K562 (cell line): ENCODE measurements at regions not wholly inside any gene's neighbourhood (a gene's known extent, or its start where the extent isn't known, plus 50 kb on each side); places are given as distances from the start of the nearest gene placed in this dataset.

Source experiments
- ATAC-seq: fragments of 200-7000 bp; cut with Tn5 transposase; 3 replicates; pipeline ENCODE4 v1.9.1; 2020; ENCODE audit warnings: moderate library complexity
- BruUV-seq: library from RNA; stranded (reverse); fragments of 400-500 nt; replicated peaks from 2 replicates; lab custom pipeline; 2021; lab: Mats Ljungman, UMichigan
- CTCF ChIA-PET: fragments of 300-600 bp; formaldehyde crosslinking; extraction: SDS; loops from one replicate; lab custom pipeline; 2021; ENCODE audit warnings: low intra/inter-chr PET ratio; lab: Yijun Ruan, JAX
- POLR2A ChIA-PET: fragments of 300-600, 350-650 bp; sonication (Branson Sonifier 250); formaldehyde crosslinking; extraction: SDS; loops from one replicate; lab custom pipeline; 2021; ENCODE audit warnings: antibody characterized with exemption, inconsistent platforms; lab: Yijun Ruan, JAX
- DNase-seq, 4 experiments: peaks; one replicate each; pipeline versions ENCODE4 v3.0.0 to v3.0.0-alpha.2; 2011 to 2018; ENCODE audit warnings: low spot score in 3 of 4, mixed read lengths in 3 of 4; ENCODE audit errors: extremely low read depth in 1 of 4
- FAIRE-seq: peaks from 2 replicates; lab custom pipeline; 2011; peaks lifted over from hg19 to GRCh38; lab: Jason Lieb, UNC
- H2AFZ ChIP-seq: 2 replicates; pipeline ENCODE4 v1.6.0; 2011; ENCODE audit warnings: low read depth, low read length, control low read depth, inconsistent platforms
- H3K27ac ChIP-seq: fragments of 200-600 bp; 3 replicates; pipeline ENCODE4 v1.8.0; 2011; ENCODE audit warnings: low read depth, mild to moderate bottlenecking, control low read depth, inconsistent platforms, low read length, moderate library complexity, mixed read lengths; ENCODE audit errors: extremely low read depth
- H3K27me3 ChIP-seq, 2 experiments: fragments of 300-600 bp in 1 of 2; 2 replicates in 1 of 2; 3 replicates in 1 of 2; pipeline versions ENCODE4 v1.6.0 to v1.8.0; 2011; ENCODE audit warnings: inconsistent platforms in 2 of 2, low read length in 2 of 2, mild to moderate bottlenecking in 1 of 2, mixed read lengths in 1 of 2, moderate library complexity in 1 of 2; ENCODE audit not compliant: control insufficient read depth in 2 of 2, insufficient read depth in 2 of 2
- H3K36me3 ChIP-seq: fragments of 300-600 bp; 3 replicates; pipeline ENCODE4 v1.8.0; 2011; ENCODE audit warnings: mild to moderate bottlenecking, low read length, inconsistent platforms; ENCODE audit not compliant: control insufficient read depth, insufficient read depth
- H3K4me1 ChIP-seq, 2 experiments: fragments of 200-600 bp in 1 of 2; replicated peaks in 1 of 2; 2 replicates in 1 of 2; 3 replicates in 1 of 2; pipeline versions ENCODE4 v1.5.1 to v1.8.0; 2011; ENCODE audit warnings: inconsistent platforms in 2 of 2, low read length in 2 of 2, mild to moderate bottlenecking in 1 of 2, mixed read lengths in 1 of 2, moderate library complexity in 1 of 2; ENCODE audit not compliant: control insufficient read depth in 2 of 2, insufficient read depth in 2 of 2
- H3K4me2 ChIP-seq: 2 replicates; pipeline ENCODE4 v1.6.1; 2011; ENCODE audit warnings: low read length, control low read depth, inconsistent platforms, mixed read lengths; ENCODE audit not compliant: insufficient read depth
- H3K4me3 ChIP-seq: fragments of 200-600 bp; sonication (generic), shearing (Covaris generic); 2 replicates; pipeline ENCODE4 v1.5.1; 2016; ENCODE audit warnings: control low read depth, inconsistent platforms
- H3K79me2 ChIP-seq: fragments of 200-600 bp; 3 replicates; pipeline ENCODE4 v1.8.0; 2011; ENCODE audit warnings: low read length, inconsistent platforms; ENCODE audit not compliant: control insufficient read depth, insufficient read depth
- H3K9ac ChIP-seq, 2 experiments: 2 replicates each; pipeline versions ENCODE4 v1.6.0 to v1.6.1; 2011; ENCODE audit warnings: low read depth in 2 of 2, low read length in 2 of 2, control low read depth in 1 of 2, inconsistent platforms in 1 of 2, mild to moderate bottlenecking in 1 of 2, mixed read lengths in 1 of 2; ENCODE audit not compliant: insufficient read depth in 1 of 2
- H3K9me1 ChIP-seq: one replicate; pipeline ENCODE4 v1.6.0; 2011; ENCODE audit warnings: inconsistent platforms, mild to moderate bottlenecking, low read length, moderate library complexity; ENCODE audit not compliant: control insufficient read depth, insufficient read depth
- H3K9me3 ChIP-seq: replicated peaks from 2 replicates; pipeline ENCODE4 v1.5.1; 2011; ENCODE audit warnings: low read depth, low read length, inconsistent platforms; ENCODE audit not compliant: control insufficient read depth, insufficient read depth
- H4K20me1 ChIP-seq: replicated peaks from 2 replicates; pipeline ENCODE4 v1.6.1; 2011; ENCODE audit warnings: low read length, inconsistent platforms, mixed read lengths; ENCODE audit not compliant: control insufficient read depth, insufficient read depth
- ARID2 ChIP-seq: fragments of 450-650 bp; IDR thresholded peaks from 2 replicates; pipeline ENCODE4 v1.6.1; 2017; ENCODE audit warnings: antibody characterized with exemption, mild to moderate bottlenecking
- BMI1 ChIP-seq: fragments of 150-350 bp; IDR thresholded peaks from 2 replicates; pipeline ENCODE4 v1.6.1; 2014; ENCODE audit warnings: low read length
- EGR1 ChIP-seq: fragments of 450-650 bp; conservative IDR thresholded peaks from 2 replicates; pipeline ENCODE4 v1.6.1; 2017; ENCODE audit warnings: mild to moderate bottlenecking
- ELK3 ChIP-seq: fragments of 450-650 bp; formaldehyde crosslinking; IDR thresholded peaks from 2 replicates; pipeline ENCODE4 v1.4.0; 2020; ENCODE audit warnings: mild to moderate bottlenecking
- ESRRA ChIP-seq: fragments of 450-650 bp; IDR thresholded peaks from 2 replicates; pipeline ENCODE4 v1.6.1; 2014; ENCODE audit warnings: low read depth, mild to moderate bottlenecking, moderate library complexity, borderline replicate concordance
- FOXA1 ChIP-seq: fragments of 450-650 bp; IDR thresholded peaks from 2 replicates; pipeline ENCODE4 v1.6.1; 2016; ENCODE audit warnings: mild to moderate bottlenecking, borderline replicate concordance
- FOXO4 ChIP-seq: fragments of 450-650 bp; formaldehyde crosslinking; IDR thresholded peaks from 2 replicates; pipeline ENCODE4 v1.4.0; 2020; ENCODE audit warnings: mild to moderate bottlenecking, moderate library complexity
- GABPB2 ChIP-seq: fragments of 250-450 bp; sonication (Bioruptor Pico); conservative IDR thresholded peaks from 2 replicates; pipeline ENCODE4 v1.5.1; 2021; ENCODE audit warnings: mild to moderate bottlenecking
- MXI1 ChIP-seq: IDR thresholded peaks from 2 replicates; pipeline ENCODE4 v1.6.1; 2011; ENCODE audit warnings: low read depth, mild to moderate bottlenecking, improper control_type of control experiment, low read length
- NCOA6 ChIP-seq: fragments of 450-650 bp; IDR thresholded peaks from 2 replicates; pipeline ENCODE4 v1.6.1; 2017; ENCODE audit warnings: mild to moderate bottlenecking
- NFIC ChIP-seq: fragments of 450-650 bp; IDR thresholded peaks from 2 replicates; pipeline ENCODE4 v1.6.1; 2017; ENCODE audit warnings: mild to moderate bottlenecking, inconsistent platforms
- PHTF2 ChIP-seq: fragments of 250-450 bp; sonication (Bioruptor Pico); IDR thresholded peaks from 2 replicates; pipeline ENCODE4 v1.5.0; 2021; ENCODE audit warnings: mild to moderate bottlenecking
- RBM14 ChIP-seq: fragments of 200-400 bp; formaldehyde crosslinking; IDR thresholded peaks from 2 replicates; pipeline ENCODE4 v1.6.1; 2018; ENCODE audit warnings: low read depth, mild to moderate bottlenecking, low read length, moderate library complexity, borderline replicate concordance; ENCODE audit not compliant: insufficient read depth
- RUNX1 ChIP-seq: sonication (generic); IDR thresholded peaks from 2 replicates; pipeline ENCODE4 v1.6.1; 2016; ENCODE audit warnings: antibody characterized with exemption, low read depth
- TARDBP ChIP-seq: fragments of 450-650 bp; IDR thresholded peaks from 2 replicates; pipeline ENCODE4 v1.6.1; 2016
- ZBTB34 ChIP-seq: fragments of 250-450 bp; sonication (Bioruptor Pico); IDR thresholded peaks from 2 replicates; pipeline ENCODE4 v1.8.0; 2021; ENCODE audit warnings: mild to moderate bottlenecking, moderate library complexity
- ZNF584 ChIP-seq: fragments of 200-800 bp; sonication (Bioruptor generic); IDR thresholded peaks from 2 replicates; pipeline ENCODE4 v1.6.1; 2016; ENCODE audit warnings: low read depth, mild to moderate bottlenecking, missing genetic modification characterization, missing compliant biosample characterization
- WGBS: fragments of 100-300 bp; shearing (Covaris generic); methylation state at CpG from one replicate; pipeline ENCODE4 v1.1.6; 2016; ENCODE audit warnings: low coverage, mixed read lengths; ENCODE audit not compliant: insufficient coverage; ENCODE audit errors: missing lambda C conversion rate; 5-methylcytosine and 5-hydroxymethylcytosine counted together
- in situ Hi-C: fragments of 300-500 bp; cut with MboI; formaldehyde crosslinking; loops from 4 replicates; pipeline ENCODE4 v1.15.0; 2018; ENCODE audit warnings: inconsistent platforms, mixed read lengths
- intact Hi-C: fragments of 100-400 bp; cut with micrococcal nuclease; formaldehyde crosslinking; loops from 2 replicates; pipeline ENCODE4 v1.14.2; 2022

- POLR2A ChIA-PET = interaction anchor here (0.5 to 2.0 kb wide), 16 partner anchors 11 to 215 kb away, joined by 3 to 12 read pairs (median 4); no protein-coding TSS in a partner anchor
- BruUV-seq = no TSS peak
- FAIRE-seq (peak; percentile 40), ATAC-seq (peak; percentile 89), DNase-seq (peak; percentile 61 to 91 (median 64))
- H3K9ac ChIP-seq = peak overlapping the region; percentile 42 to 82; a peak in 3 of 4 replicates
- no peaks in the 10 kb centered on the region for H3K9me3 ChIP-seq
- H3K4me1 ChIP-seq = peaks cover 27 to 36% of the 10 kb centered on the region in 2 experiments
- WGBS = 38% methylated on average over 19 of the region's 19 CpGs
- intact Hi-C loops = loop anchor here (1.0 to 2.0 kb wide), 5 partner anchors 18 to 246 kb away; no protein-coding TSS in a partner anchor
- H3K4me2 ChIP-seq = peak overlapping the region; percentile 57
- H3K27me3 ChIP-seq = no peaks in the 10 kb centered on the region
- H3K4me3 ChIP-seq = no peak overlapping the region
- in situ Hi-C loops = no loop called here
- H3K79me2 ChIP-seq = no peaks in the 10 kb centered on the region
- no peaks in the 10 kb centered on the region for H4K20me1 ChIP-seq
- peak overlapping the region; percentile 49; the same call in 2 of the 3 replicates for H3K27ac ChIP-seq
- CTCF ChIA-PET = interaction anchor here (0.5 to 1.3 kb wide), 6 partner anchors 66 to 282 kb away, joined by 3 to 7 read pairs (median 4); no protein-coding TSS in a partner anchor
- no peaks in the 10 kb centered on the region for H3K9me1 ChIP-seq
- H3K36me3 ChIP-seq = no peaks in the 10 kb centered on the region
- peak overlapping the region; percentile 93 for H2AFZ ChIP-seq
- TF ChIP-seq NCOA6 (no peak), EGR1 (no peak), ESRRA (peak; percentile 46; the same call in 1 of the 2 replicates), RBM14 (no peak), BMI1 (no peak), ARID2 (peak; percentile 64; the same call in 1 of the 2 replicates), TARDBP (no peak), ELK3 (CRISPR knock-in tag) (no peak), PHTF2 (no peak), RUNX1 (no peak), MXI1 (no peak), ZBTB34 (CRISPR knock-in tag) (no peak), NFIC (no peak), FOXO4 (CRISPR knock-in tag) (no peak), FOXA1 (no peak), GABPB2 (CRISPR knock-in tag) (no peak), ZNF584 (CRISPR knock-in tag) (no peak)
Measured at GRCh38 chr6:28771401-28772267, 152.2 kb downstream of the TRIM27 start.
